ENCODE measurements at regions not wholly inside any gene's neighbourhood (a gene's known extent, or its start where the extent isn't known, plus 50 kb on each side); places are given as distances from the start of the nearest gene placed in this dataset.

DNA sequence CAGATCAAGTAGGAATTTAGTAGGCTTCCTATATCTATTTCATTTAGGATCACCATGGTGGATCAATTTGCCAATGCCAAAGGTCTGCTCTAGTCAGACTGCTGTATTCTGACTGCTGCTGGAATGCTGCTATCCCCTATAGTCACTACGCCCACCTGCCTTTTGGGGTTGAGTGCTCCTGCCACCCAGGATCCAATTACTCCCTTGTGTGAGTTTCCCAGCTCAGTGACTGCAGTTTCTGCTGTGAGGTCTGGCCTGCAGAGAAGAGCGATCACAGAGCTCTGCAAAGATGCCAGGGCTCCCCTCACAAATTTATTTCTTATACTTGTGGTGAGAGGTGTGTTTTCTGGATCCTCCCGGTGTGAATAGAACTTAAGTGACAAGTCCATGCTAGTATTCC lies 88.1 kb upstream of the FOXI2 start:
- H3K27ac ChIP-seq (ENCODE audit: low read depth, low read length), result no peak overlapping the region
- POLR2A ChIA-PET, result no interaction called here
- no peaks in the 10 kb centered on the region for H3K79me2 ChIP-seq (ENCODE audit: insufficient read depth, low read length)
- peaks cover 17% of the 10 kb centered on the region for H3K27me3 ChIP-seq (ENCODE audit: insufficient read depth, low read length)
- no peak overlapping the region for H3K4me2 ChIP-seq (ENCODE audit: low read length)
- no peak overlapping the region for H3K9ac ChIP-seq (ENCODE audit: low read length)
- no peaks in the 10 kb centered on the region for H3K9me2 ChIP-seq (ENCODE audit: insufficient read depth)
- RAD21 ChIA-PET (ENCODE audit: low non-redundant PET in 1 of 2, low total read pairs in 2 of 2, uncharacterized antibody in 2 of 2, unreplicated experiment in 2 of 2), result no interaction called here
- intact Hi-C loops (cut with micrococcal nuclease), result loop anchor here (1.0 kb wide), 1 partner anchor 204 kb away; no protein-coding TSS in a partner anchor
- no peak for ATAC-seq
- H3K4me1 ChIP-seq (ENCODE audit: control insufficient read depth in 1 of 2, insufficient read depth in 2 of 2, low read length in 2 of 2), result no peaks in the 10 kb centered on the region
- H2AFZ ChIP-seq (ENCODE audit: low read depth, low read length, poor library complexity, severe bottlenecking), result no peak overlapping the region
- no peak overlapping the region for H3K4me3 ChIP-seq (replicated peaks in 1 of 2; ENCODE audit: low read depth in 1 of 2, low read length in 2 of 2)
- CTCF ChIA-PET, result interaction anchor here (1.5 kb wide), 1 partner anchor 205 kb away, joined by 5 read pairs; no protein-coding TSS in a partner anchor
- no TSS peak for BruUV-seq (replicated peaks)
- H3K9me3 ChIP-seq (ENCODE audit: control insufficient read depth in 1 of 2, insufficient read depth in 1 of 2, low read depth in 1 of 2, low read length in 2 of 2), result no peaks in the 10 kb centered on the region
- TF ChIP-seq, protein P1, sequence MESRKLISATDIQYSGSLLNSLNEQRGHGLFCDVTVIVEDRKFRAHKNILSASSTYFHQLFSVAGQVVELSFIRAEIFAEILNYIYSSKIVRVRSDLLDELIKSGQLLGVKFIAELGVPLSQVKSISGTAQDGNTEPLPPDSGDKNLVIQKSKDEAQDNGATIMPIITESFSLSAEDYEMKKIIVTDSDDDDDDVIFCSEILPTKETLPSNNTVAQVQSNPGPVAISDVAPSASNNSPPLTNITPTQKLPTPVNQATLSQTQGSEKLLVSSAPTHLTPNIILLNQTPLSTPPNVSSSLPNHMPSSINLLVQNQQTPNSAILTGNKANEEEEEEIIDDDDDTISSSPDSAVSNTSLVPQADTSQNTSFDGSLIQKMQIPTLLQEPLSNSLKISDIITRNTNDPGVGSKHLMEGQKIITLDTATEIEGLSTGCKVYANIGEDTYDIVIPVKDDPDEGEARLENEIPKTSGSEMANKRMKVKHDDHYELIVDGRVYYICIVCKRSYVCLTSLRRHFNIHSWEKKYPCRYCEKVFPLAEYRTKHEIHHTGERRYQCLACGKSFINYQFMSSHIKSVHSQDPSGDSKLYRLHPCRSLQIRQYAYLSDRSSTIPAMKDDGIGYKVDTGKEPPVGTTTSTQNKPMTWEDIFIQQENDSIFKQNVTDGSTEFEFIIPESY (IDR thresholded peaks at IDR 0.05; ENCODE audit: extremely low read depth, insufficient replicate concordance, low read length), result no peak
- TF ChIP-seq TCF7L2 (IDR thresholded peaks at IDR 0.05; ENCODE audit: borderline replicate concordance, extremely low read depth, insufficient read depth, insufficient read length) (no peak), ZFX (IDR thresholded peaks at IDR 0.05) (no peak), YY1 (IDR thresholded peaks at IDR 0.05; ENCODE audit: extremely low read depth, insufficient replicate concordance, low read depth, low read length) (no peak), CBX3 (IDR thresholded peaks at IDR 0.05; ENCODE audit: low read depth) (no peak), RAD21 (IDR thresholded peaks at IDR 0.05; ENCODE audit: low read depth) (no peak)
- TF ChIP-seq, protein P2, sequence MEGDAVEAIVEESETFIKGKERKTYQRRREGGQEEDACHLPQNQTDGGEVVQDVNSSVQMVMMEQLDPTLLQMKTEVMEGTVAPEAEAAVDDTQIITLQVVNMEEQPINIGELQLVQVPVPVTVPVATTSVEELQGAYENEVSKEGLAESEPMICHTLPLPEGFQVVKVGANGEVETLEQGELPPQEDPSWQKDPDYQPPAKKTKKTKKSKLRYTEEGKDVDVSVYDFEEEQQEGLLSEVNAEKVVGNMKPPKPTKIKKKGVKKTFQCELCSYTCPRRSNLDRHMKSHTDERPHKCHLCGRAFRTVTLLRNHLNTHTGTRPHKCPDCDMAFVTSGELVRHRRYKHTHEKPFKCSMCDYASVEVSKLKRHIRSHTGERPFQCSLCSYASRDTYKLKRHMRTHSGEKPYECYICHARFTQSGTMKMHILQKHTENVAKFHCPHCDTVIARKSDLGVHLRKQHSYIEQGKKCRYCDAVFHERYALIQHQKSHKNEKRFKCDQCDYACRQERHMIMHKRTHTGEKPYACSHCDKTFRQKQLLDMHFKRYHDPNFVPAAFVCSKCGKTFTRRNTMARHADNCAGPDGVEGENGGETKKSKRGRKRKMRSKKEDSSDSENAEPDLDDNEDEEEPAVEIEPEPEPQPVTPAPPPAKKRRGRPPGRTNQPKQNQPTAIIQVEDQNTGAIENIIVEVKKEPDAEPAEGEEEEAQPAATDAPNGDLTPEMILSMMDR (IDR thresholded peaks at IDR 0.05 in 2 of 3, conservative IDR thresholded peaks at IDR 0.05 in 1 of 3; ENCODE audit: borderline replicate concordance in 1 of 3, insufficient read depth in 1 of 3, low read depth in 2 of 3, low read length in 2 of 3), result no peak
- TF ChIP-seq, protein P3, sequence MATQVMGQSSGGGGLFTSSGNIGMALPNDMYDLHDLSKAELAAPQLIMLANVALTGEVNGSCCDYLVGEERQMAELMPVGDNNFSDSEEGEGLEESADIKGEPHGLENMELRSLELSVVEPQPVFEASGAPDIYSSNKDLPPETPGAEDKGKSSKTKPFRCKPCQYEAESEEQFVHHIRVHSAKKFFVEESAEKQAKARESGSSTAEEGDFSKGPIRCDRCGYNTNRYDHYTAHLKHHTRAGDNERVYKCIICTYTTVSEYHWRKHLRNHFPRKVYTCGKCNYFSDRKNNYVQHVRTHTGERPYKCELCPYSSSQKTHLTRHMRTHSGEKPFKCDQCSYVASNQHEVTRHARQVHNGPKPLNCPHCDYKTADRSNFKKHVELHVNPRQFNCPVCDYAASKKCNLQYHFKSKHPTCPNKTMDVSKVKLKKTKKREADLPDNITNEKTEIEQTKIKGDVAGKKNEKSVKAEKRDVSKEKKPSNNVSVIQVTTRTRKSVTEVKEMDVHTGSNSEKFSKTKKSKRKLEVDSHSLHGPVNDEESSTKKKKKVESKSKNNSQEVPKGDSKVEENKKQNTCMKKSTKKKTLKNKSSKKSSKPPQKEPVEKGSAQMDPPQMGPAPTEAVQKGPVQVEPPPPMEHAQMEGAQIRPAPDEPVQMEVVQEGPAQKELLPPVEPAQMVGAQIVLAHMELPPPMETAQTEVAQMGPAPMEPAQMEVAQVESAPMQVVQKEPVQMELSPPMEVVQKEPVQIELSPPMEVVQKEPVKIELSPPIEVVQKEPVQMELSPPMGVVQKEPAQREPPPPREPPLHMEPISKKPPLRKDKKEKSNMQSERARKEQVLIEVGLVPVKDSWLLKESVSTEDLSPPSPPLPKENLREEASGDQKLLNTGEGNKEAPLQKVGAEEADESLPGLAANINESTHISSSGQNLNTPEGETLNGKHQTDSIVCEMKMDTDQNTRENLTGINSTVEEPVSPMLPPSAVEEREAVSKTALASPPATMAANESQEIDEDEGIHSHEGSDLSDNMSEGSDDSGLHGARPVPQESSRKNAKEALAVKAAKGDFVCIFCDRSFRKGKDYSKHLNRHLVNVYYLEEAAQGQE (IDR thresholded peaks at IDR 0.05; ENCODE audit: low read depth), result no peak
- no peaks in the 10 kb centered on the region for H4K20me1 ChIP-seq (ENCODE audit: insufficient read depth)
- H3K36me3 ChIP-seq (ENCODE audit: control insufficient read depth in 1 of 2, insufficient read depth in 2 of 2, low read length in 2 of 2), result no peaks in the 10 kb centered on the region
- no peak for DNase-seq (ENCODE audit: low read depth, low spot score)
